MM.1S (cell line): ENCODE measurements at regions not wholly inside any gene's neighbourhood (a gene's known extent, or its start where the extent isn't known, plus 50 kb on each side); places are given as distances from the start of the nearest gene placed in this dataset.

ENCODE experiments used
- DNase-seq: peaks from one replicate; pipeline ENCODE4 v3.0.0-alpha.2; 2015
- H2AFZ ChIP-seq: fragments of 300-600 bp; sonication (generic); 2 replicates; pipeline ENCODE4 v1.6.0; 2016; ENCODE audit warnings: antibody characterized with exemption, low read length
- H3F3A ChIP-seq: fragments of 300-600 bp; sonication (generic); 2 replicates; pipeline ENCODE4 v1.6.1; 2016; ENCODE audit warnings: mild to moderate bottlenecking, antibody characterized with exemption, low read length, moderate library complexity, mixed read lengths; ENCODE audit not compliant: insufficient read depth
- H3K27ac ChIP-seq: fragments of 300-600 bp; sonication (generic); 2 replicates; pipeline ENCODE4 v1.5.1; 2016; ENCODE audit warnings: mild to moderate bottlenecking, low read length
- H3K27me3 ChIP-seq: fragments of 300-600 bp; sonication (generic); replicated peaks from 2 replicates; pipeline ENCODE4 v1.6.0; 2016; ENCODE audit warnings: low read length; ENCODE audit not compliant: insufficient read depth
- H3K36me3 ChIP-seq: fragments of 300-600 bp; sonication (generic); replicated peaks from 2 replicates; pipeline ENCODE4 v1.6.1; 2016; ENCODE audit warnings: mild to moderate bottlenecking, low read length, mixed read lengths; ENCODE audit not compliant: insufficient read depth
- H3K4me1 ChIP-seq: fragments of 300-600 bp; sonication (generic); 2 replicates; pipeline ENCODE4 v1.6.1; 2016; ENCODE audit warnings: low read length, mixed read lengths
- H3K4me2 ChIP-seq: fragments of 300-600 bp; sonication (generic); 2 replicates; pipeline ENCODE4 v1.6.0; 2016; ENCODE audit warnings: low read depth, low read length
- H3K4me3 ChIP-seq: fragments of 300-600 bp; sonication (generic); 2 replicates; pipeline ENCODE4 v1.5.1; 2016; ENCODE audit warnings: low read length, mixed read lengths
- H3K79me2 ChIP-seq: fragments of 300-600 bp; sonication (generic); 2 replicates; pipeline ENCODE4 v1.6.1; 2016; ENCODE audit warnings: mixed run types, low read length, mixed read lengths
- H3K9ac ChIP-seq: fragments of 300-600 bp; sonication (generic); 2 replicates; pipeline ENCODE4 v1.6.1; 2016; ENCODE audit warnings: low read length, mixed read lengths
- H3K9me2 ChIP-seq: fragments of 300-600 bp; sonication (generic); replicated peaks from 2 replicates; pipeline ENCODE4 v1.6.1; 2016; ENCODE audit warnings: mild to moderate bottlenecking, low read length, mixed read lengths; ENCODE audit not compliant: insufficient read depth
- H3K9me3 ChIP-seq: fragments of 300-600 bp; sonication (generic); replicated peaks from 2 replicates; pipeline ENCODE4 v1.6.1; 2016; ENCODE audit warnings: mild to moderate bottlenecking, low read length, mixed read lengths; ENCODE audit not compliant: insufficient read depth
- H4K20me1 ChIP-seq: fragments of 300-600 bp; sonication (generic); 2 replicates; pipeline ENCODE4 v1.6.1; 2016; ENCODE audit warnings: mild to moderate bottlenecking, low read length, moderate library complexity, mixed read lengths; ENCODE audit not compliant: insufficient read depth
- EZH2 ChIP-seq: fragments of 300-600 bp; sonication (generic); optimal IDR thresholded peaks from 2 replicates; pipeline ENCODE3; 2017; ENCODE audit warnings: low read depth, mild to moderate bottlenecking, antibody characterized with exemption, low read length, mixed read lengths
- EZH2phosphoT487 ChIP-seq: fragments of 300-600 bp; sonication (generic); IDR thresholded peaks from 2 replicates; pipeline ENCODE4 v1.6.1; 2018; ENCODE audit warnings: antibody characterized with exemption, low read length
- TF ChIP-seq, protein P1 (sequence below): fragments of 300-600 bp; sonication (generic); IDR thresholded peaks from 2 replicates; pipeline ENCODE4 v1.5.1; 2016; ENCODE audit warnings: antibody characterized with exemption, low read length, mixed read lengths

DNA sequence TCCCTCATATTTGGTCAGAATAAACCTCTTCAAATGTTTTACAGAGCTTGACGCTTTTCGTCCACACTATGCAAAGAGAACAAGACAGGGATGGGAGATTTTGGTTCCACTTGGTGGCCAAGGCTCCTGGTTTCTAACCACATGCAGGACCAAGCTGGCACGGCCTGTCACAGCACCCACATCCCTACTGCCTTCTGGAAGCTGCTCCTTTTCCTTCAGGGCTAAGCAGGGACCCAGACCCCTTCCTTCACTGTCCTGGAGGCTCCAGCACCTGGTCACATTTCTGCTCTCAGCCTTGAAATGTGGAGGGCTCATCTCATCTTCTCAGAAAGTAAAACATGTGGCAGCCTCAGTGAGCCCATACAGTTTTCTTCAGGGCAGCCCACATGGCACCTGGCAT is 50.4 kb upstream of the ARHGEF7 start:
- no peak overlapping the region for H2AFZ ChIP-seq
- H3K4me2 ChIP-seq: no peak overlapping the region
- H4K20me1 ChIP-seq: no peaks in the 10 kb centered on the region
- TF ChIP-seq EZH2phosphoT487 (no peak), EZH2 (no peak)
- TF ChIP-seq, protein P1, sequence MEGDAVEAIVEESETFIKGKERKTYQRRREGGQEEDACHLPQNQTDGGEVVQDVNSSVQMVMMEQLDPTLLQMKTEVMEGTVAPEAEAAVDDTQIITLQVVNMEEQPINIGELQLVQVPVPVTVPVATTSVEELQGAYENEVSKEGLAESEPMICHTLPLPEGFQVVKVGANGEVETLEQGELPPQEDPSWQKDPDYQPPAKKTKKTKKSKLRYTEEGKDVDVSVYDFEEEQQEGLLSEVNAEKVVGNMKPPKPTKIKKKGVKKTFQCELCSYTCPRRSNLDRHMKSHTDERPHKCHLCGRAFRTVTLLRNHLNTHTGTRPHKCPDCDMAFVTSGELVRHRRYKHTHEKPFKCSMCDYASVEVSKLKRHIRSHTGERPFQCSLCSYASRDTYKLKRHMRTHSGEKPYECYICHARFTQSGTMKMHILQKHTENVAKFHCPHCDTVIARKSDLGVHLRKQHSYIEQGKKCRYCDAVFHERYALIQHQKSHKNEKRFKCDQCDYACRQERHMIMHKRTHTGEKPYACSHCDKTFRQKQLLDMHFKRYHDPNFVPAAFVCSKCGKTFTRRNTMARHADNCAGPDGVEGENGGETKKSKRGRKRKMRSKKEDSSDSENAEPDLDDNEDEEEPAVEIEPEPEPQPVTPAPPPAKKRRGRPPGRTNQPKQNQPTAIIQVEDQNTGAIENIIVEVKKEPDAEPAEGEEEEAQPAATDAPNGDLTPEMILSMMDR: no peak
- H3K79me2 ChIP-seq: no peaks in the 10 kb centered on the region
- H3K4me3 ChIP-seq: no peak overlapping the region
- no peaks in the 10 kb centered on the region; the same call in 1 of the 2 replicates for H3F3A ChIP-seq
- H3K27me3 ChIP-seq: no peaks in the 10 kb centered on the region
- H3K36me3 ChIP-seq: no peaks in the 10 kb centered on the region
- no peaks in the 10 kb centered on the region for H3K4me1 ChIP-seq
- no peaks in the 10 kb centered on the region for H3K9me2 ChIP-seq
- H3K27ac ChIP-seq: no peak overlapping the region
- H3K9me3 ChIP-seq: no peaks in the 10 kb centered on the region
- no peak for DNase-seq
- H3K9ac ChIP-seq: no peak overlapping the region

DNA sequence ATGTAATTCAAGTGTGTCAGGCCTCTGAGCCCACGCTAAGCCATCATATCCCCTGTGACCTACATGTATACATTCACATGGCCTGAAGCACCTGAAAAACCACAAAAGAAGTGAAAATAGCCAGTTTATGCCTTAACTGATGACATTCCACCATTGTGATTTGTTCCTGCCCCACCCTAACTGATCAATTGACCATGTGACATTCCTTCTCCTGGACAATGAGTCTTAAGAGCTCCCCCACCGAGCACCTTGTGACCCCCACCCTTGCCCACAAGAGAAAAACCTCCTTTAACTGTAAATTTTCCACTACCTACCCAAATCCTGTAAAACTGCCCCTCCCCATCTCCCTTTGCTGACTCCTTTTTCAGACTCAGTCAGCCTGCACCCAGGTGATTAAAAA is 52.1 kb upstream of the ARHGEF7 start:
- H3K27ac ChIP-seq: no peak overlapping the region
- H3K79me2 ChIP-seq: no peaks in the 10 kb centered on the region
- H3K36me3 ChIP-seq: no peaks in the 10 kb centered on the region
- no peaks in the 10 kb centered on the region; the same call in 1 of the 2 replicates for H3F3A ChIP-seq
- no peak for TF ChIP-seq EZH2phosphoT487
- no peak for TF ChIP-seq EZH2
- TF ChIP-seq, protein P1: no peak
- no peak overlapping the region for H2AFZ ChIP-seq
- H3K4me1 ChIP-seq: no peaks in the 10 kb centered on the region
- no peaks in the 10 kb centered on the region for H3K9me3 ChIP-seq
- DNase-seq: no peak
- H3K4me2 ChIP-seq: no peak overlapping the region
- H3K27me3 ChIP-seq: no peaks in the 10 kb centered on the region
- no peaks in the 10 kb centered on the region for H4K20me1 ChIP-seq
- no peak overlapping the region for H3K9ac ChIP-seq
- no peaks in the 10 kb centered on the region for H3K9me2 ChIP-seq
- H3K4me3 ChIP-seq: no peak overlapping the region

DNA sequence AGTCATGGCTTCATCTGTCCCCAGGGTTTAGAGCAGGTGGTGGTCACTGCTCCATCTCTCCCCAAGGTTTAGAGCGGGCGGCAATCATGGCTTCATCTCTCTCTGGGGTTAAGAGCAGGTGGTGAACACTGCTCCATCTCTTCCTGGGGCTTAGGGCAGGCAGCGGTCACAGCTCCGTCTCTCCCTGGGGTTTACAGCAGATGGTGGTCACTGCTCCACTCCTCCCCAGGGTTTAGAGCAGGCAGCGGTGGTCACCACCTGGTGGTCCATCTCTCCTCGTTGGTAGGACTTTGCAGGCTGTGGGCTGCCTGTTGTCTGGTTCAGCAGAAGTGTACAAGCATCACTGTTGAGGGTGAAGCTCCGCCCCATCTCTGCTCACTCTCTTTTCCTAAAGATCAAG is 52.8 kb upstream of the ARHGEF7 start:
- H3K36me3 ChIP-seq: no peaks in the 10 kb centered on the region
- H3K9me3 ChIP-seq: no peaks in the 10 kb centered on the region
- TF ChIP-seq EZH2phosphoT487 (no peak), EZH2 (no peak)
- TF ChIP-seq, protein P1: no peak
- no peak for DNase-seq
- no peak overlapping the region for H3K4me3 ChIP-seq
- no peaks in the 10 kb centered on the region for H4K20me1 ChIP-seq
- no peaks in the 10 kb centered on the region for H3K9me2 ChIP-seq
- no peak overlapping the region for H3K27ac ChIP-seq
- H3K4me1 ChIP-seq: no peaks in the 10 kb centered on the region
- no peak overlapping the region for H3K4me2 ChIP-seq
- no peaks in the 10 kb centered on the region for H3K27me3 ChIP-seq
- no peaks in the 10 kb centered on the region for H3K79me2 ChIP-seq
- no peak overlapping the region for H3K9ac ChIP-seq
- H3F3A ChIP-seq: no peaks in the 10 kb centered on the region; the same call in 1 of the 2 replicates
- H2AFZ ChIP-seq: no peak overlapping the region
